IMR-90 (cell line): ENCODE measurements at regions not wholly inside any gene's neighbourhood (a gene's known extent, or its start where the extent isn't known, plus 50 kb on each side); places are given as distances from the start of the nearest gene placed in this dataset.

Experiments
- ATAC-seq: fragments of 200-7000 bp; cut with Tn5 transposase; 2 replicates; pipeline ENCODE4 v1.9.1; 2020; ENCODE audit warnings: low read depth, mild to moderate bottlenecking, moderate library complexity
- BruUV-seq: library from RNA; stranded (reverse); fragments of 400-500 nt; replicated peaks from 2 replicates; lab custom pipeline; 2021; lab: Mats Ljungman, UMichigan
- CTCF ChIA-PET: fragments of 300-600 bp; formaldehyde crosslinking; extraction: SDS; loops from one replicate; lab custom pipeline; 2021; ENCODE audit warnings: antibody characterized with exemption; lab: Yijun Ruan, JAX
- POLR2A ChIA-PET: fragments of 300-600 bp; sonication (Branson Sonifier 250); formaldehyde crosslinking; loops from one replicate; lab custom pipeline; 2022; ENCODE audit warnings: antibody characterized with exemption; ENCODE audit not compliant: unreplicated experiment; lab: Charles Lee
- DNase-seq: peaks from one replicate; pipeline ENCODE4 v3.0.0; 2013
- H2AFZ ChIP-seq: replicated peaks from 2 replicates; pipeline ENCODE3; 2013; ENCODE audit warnings: low read length, mild to moderate bottlenecking; ENCODE audit not compliant: poor library complexity
- H2AK5ac ChIP-seq: 2 replicates; pipeline ENCODE4 v1.6.1; 2013; ENCODE audit warnings: low read depth, low read length, inconsistent platforms
- H2AK9ac ChIP-seq: replicated peaks from 2 replicates; pipeline ENCODE3; 2013; ENCODE audit warnings: mild to moderate bottlenecking, low read depth, low read length, moderate library complexity; ENCODE audit not compliant: poor library complexity
- H2BK120ac ChIP-seq: 2 replicates; pipeline ENCODE4 v1.6.1; 2013; ENCODE audit warnings: low read depth, low read length, inconsistent platforms
- H2BK15ac ChIP-seq: 3 replicates; pipeline ENCODE4 v1.6.1; 2013; ENCODE audit warnings: low read depth, low read length, inconsistent platforms
- H2BK20ac ChIP-seq: 2 replicates; pipeline ENCODE4 v1.6.1; 2013; ENCODE audit warnings: low read depth, mild to moderate bottlenecking, inconsistent platforms, low read length, moderate library complexity
- H2BK5ac ChIP-seq: 2 replicates; pipeline ENCODE4 v1.6.1; 2013; ENCODE audit warnings: mild to moderate bottlenecking, low read depth, low read length, inconsistent platforms; ENCODE audit not compliant: poor library complexity, severe bottlenecking
- H3K14ac ChIP-seq: replicated peaks from 2 replicates; pipeline ENCODE4 v1.6.1; 2013; ENCODE audit warnings: low read depth, low read length, inconsistent platforms
- H3K18ac ChIP-seq: 2 replicates; pipeline ENCODE4 v1.6.1; 2013; ENCODE audit warnings: low read depth, low read length, control low read depth
- H3K23ac ChIP-seq: 2 replicates; pipeline ENCODE4 v1.6.1; 2013; ENCODE audit warnings: low read depth, low read length, inconsistent platforms
- H3K27ac ChIP-seq: 2 replicates; pipeline ENCODE4 v1.5.1; 2013; ENCODE audit warnings: mild to moderate bottlenecking, control low read depth, low read length; ENCODE audit not compliant: insufficient read depth
- H3K27me3 ChIP-seq: 2 replicates; pipeline ENCODE4 v1.6.1; 2013; ENCODE audit warnings: low read length; ENCODE audit not compliant: control insufficient read depth, insufficient read depth
- H3K36me3 ChIP-seq: 2 replicates; pipeline ENCODE4 v1.6.1; 2013; ENCODE audit warnings: low read length, mixed read lengths; ENCODE audit not compliant: control insufficient read depth, insufficient read depth
- H3K4ac ChIP-seq: 2 replicates; pipeline ENCODE4 v1.6.1; 2013; ENCODE audit warnings: low read depth, low read length, inconsistent platforms
- H3K4me1 ChIP-seq: 2 replicates; pipeline ENCODE4 v1.6.1; 2013; ENCODE audit warnings: low read length, mixed read lengths; ENCODE audit not compliant: control insufficient read depth, insufficient read depth
- H3K4me2 ChIP-seq: 2 replicates; pipeline ENCODE4 v1.6.1; 2013; ENCODE audit warnings: low read depth, mild to moderate bottlenecking, control low read depth, low read length, moderate library complexity
- H3K4me3 ChIP-seq: 2 replicates; pipeline ENCODE4 v1.5.1; 2013; ENCODE audit warnings: low read depth, mild to moderate bottlenecking, control low read depth, low read length, moderate library complexity; ENCODE audit not compliant: insufficient read depth
- H3K56ac ChIP-seq: 2 replicates; pipeline ENCODE4 v1.6.1; 2013; ENCODE audit warnings: low read length, inconsistent platforms; ENCODE audit not compliant: insufficient read depth; ENCODE audit errors: extremely low read depth
- H3K79me1 ChIP-seq, 2 experiments: 2 replicates each; pipeline ENCODE4 v1.6.1; 2013; ENCODE audit warnings: low read length in 2 of 2, inconsistent platforms in 1 of 2, low read depth in 1 of 2
- H3K9ac ChIP-seq: 2 replicates; pipeline ENCODE4 v1.6.1; 2013; ENCODE audit warnings: low read depth, low read length, control low read depth
- H3K9me1 ChIP-seq: 2 replicates; pipeline ENCODE4 v1.6.1; 2013; ENCODE audit warnings: low read length, inconsistent platforms; ENCODE audit not compliant: insufficient read depth
- H3K9me3 ChIP-seq: 2 replicates; pipeline ENCODE4 v1.6.1; 2013; ENCODE audit warnings: low read length; ENCODE audit not compliant: control insufficient read depth, insufficient read depth
- H4K20me1 ChIP-seq: 2 replicates; pipeline ENCODE4 v1.6.1; 2013; ENCODE audit warnings: low read length, inconsistent platforms; ENCODE audit not compliant: insufficient read depth
- H4K5ac ChIP-seq: 2 replicates; pipeline ENCODE4 v1.6.1; 2013; ENCODE audit warnings: mild to moderate bottlenecking, low read depth, low read length, control low read depth
- H4K8ac ChIP-seq, 2 experiments: 2 replicates each; pipeline ENCODE4 v1.6.1; 2013; ENCODE audit warnings: low read depth in 2 of 2, low read length in 2 of 2, control low read depth in 1 of 2, inconsistent platforms in 1 of 2
- H4K91ac ChIP-seq: 2 replicates; pipeline ENCODE4 v1.6.1; 2013; ENCODE audit warnings: low read depth, low read length, inconsistent platforms; ENCODE audit not compliant: insufficient read depth
- ELK1 ChIP-seq: fragments of 150-350 bp; IDR thresholded peaks from 2 replicates; pipeline ENCODE4 v1.6.1; 2016; ENCODE audit warnings: low read depth, mild to moderate bottlenecking, low read length, moderate library complexity, borderline replicate concordance
- MAZ ChIP-seq: IDR thresholded peaks from 2 replicates; pipeline ENCODE4 v1.6.1; 2012; ENCODE audit warnings: low read depth, mild to moderate bottlenecking, low read length, improper control_type of control experiment, moderate library complexity, borderline replicate concordance
- WGBS, 2 experiments: methylation state at CpG; one replicate each; pipeline versions ENCODE4 v1.1.5 to v1.1.7; 2013; ENCODE audit warnings: missing lambda C conversion rate in 2 of 2; ENCODE audit not compliant: insufficient read length in 1 of 2; ENCODE audit errors: extremely low coverage in 2 of 2; 5-methylcytosine and 5-hydroxymethylcytosine counted together
- dilution Hi-C: fragments of 300-500 bp; cut with HindIII; formaldehyde crosslinking; loops from one replicate; pipeline ENCODE4 v1.14.3; 2018; ENCODE audit warnings: low sequenced_read_pairs; ENCODE audit not compliant: unreplicated experiment
- in situ Hi-C: fragments of 300-500 bp; cut with MboI; formaldehyde crosslinking; loops from 3 replicates; pipeline ENCODE4 v1.14.3; 2019; ENCODE audit warnings: low sequenced_read_pairs, inconsistent platforms, mixed read lengths
- intact Hi-C: fragments of 100-400 bp; cut with micrococcal nuclease; formaldehyde crosslinking; loops from 2 replicates; pipeline ENCODE4 v1.10.0; 2022

GRCh38 chr5:5572010-5572865, 149.8 kb downstream of the ICE1 start:
- H2BK5ac ChIP-seq: no peak overlapping the region
- no peak overlapping the region for H3K4me3 ChIP-seq
- DNase-seq: no peak
- H3K27me3 ChIP-seq: no peaks in the 10 kb centered on the region
- H3K9me1 ChIP-seq: no peaks in the 10 kb centered on the region
- H3K56ac ChIP-seq: no peak overlapping the region
- no peak overlapping the region for H2BK15ac ChIP-seq
- no peaks in the 10 kb centered on the region for H3K36me3 ChIP-seq
- H3K79me1 ChIP-seq: no peaks in the 10 kb centered on the region
- intact Hi-C loops (no loop called here), in situ Hi-C loops (no loop called here), dilution Hi-C loops (no loop called here)
- no peak overlapping the region for H3K4ac ChIP-seq
- H3K4me1 ChIP-seq: no peaks in the 10 kb centered on the region
- H2AK5ac ChIP-seq: no peak overlapping the region
- no peak overlapping the region for H3K9ac ChIP-seq
- no peak overlapping the region for H2BK20ac ChIP-seq
- no peak overlapping the region for H2AFZ ChIP-seq
- ChIA-PET CTCF (no interaction called here), POLR2A (no interaction called here)
- no peak overlapping the region for H4K8ac ChIP-seq
- no peak for ATAC-seq
- no peak overlapping the region for H3K23ac ChIP-seq
- no peak overlapping the region for H2AK9ac ChIP-seq
- no peak overlapping the region for H4K91ac ChIP-seq
- no peaks in the 10 kb centered on the region for H4K20me1 ChIP-seq
- 18% methylated on average over 4 of the region's 29 CpGs; no CpG with 5 or more reads in 1 of the 2 experiments for WGBS, 2 experiments
- no peak overlapping the region for H4K5ac ChIP-seq
- peaks cover 58% of the 10 kb centered on the region for H3K9me3 ChIP-seq
- no peak overlapping the region for H2BK120ac ChIP-seq
- no peak overlapping the region for H3K27ac ChIP-seq
- no peak overlapping the region for H3K4me2 ChIP-seq
- no peak overlapping the region for H3K18ac ChIP-seq
- no TSS peak for BruUV-seq
- no peak for TF ChIP-seq MAZ
- no peak for TF ChIP-seq ELK1
- H3K14ac ChIP-seq: no peak overlapping the region
